Left ventricle myocardium inferior (tissue), 1 donor: ENCODE measurements at regions not wholly inside any gene's neighbourhood (a gene's known extent, or its start where the extent isn't known, plus 50 kb on each side); places are given as distances from the start of the nearest gene placed in this dataset.

ENCODE experiments used
- DNase-seq: peaks from one replicate; pipeline ENCODE4 v3.0.0-alpha.2; 2020
- H3K27ac ChIP-seq: fragments of 200-600 bp; replicated peaks from 2 replicates; pipeline ENCODE4 v1.8.0; 2021
- H3K27me3 ChIP-seq: fragments of 200-600 bp; 2 replicates; pipeline ENCODE4 v1.8.0; 2021; ENCODE audit warnings: low read depth
- H3K36me3 ChIP-seq: fragments of 200-600 bp; 2 replicates; pipeline ENCODE4 v1.8.0; 2021
- H3K4me1 ChIP-seq: fragments of 200-600 bp; 2 replicates; pipeline ENCODE4 v1.8.0; 2021
- H3K4me3 ChIP-seq: fragments of 200-600 bp; 2 replicates; pipeline ENCODE4 v1.8.0; 2021; ENCODE audit warnings: mild to moderate bottlenecking, moderate library complexity
- H3K9me3 ChIP-seq: fragments of 200-600 bp; replicated peaks from 2 replicates; pipeline ENCODE4 v1.8.0; 2021
- CTCF ChIP-seq: fragments of 200-600 bp; IDR thresholded peaks from 2 replicates; pipeline ENCODE4 v1.8.0; 2021; ENCODE audit warnings: antibody characterized with exemption, mild to moderate bottlenecking, borderline replicate concordance
- intact Hi-C: fragments of 100-400 bp; cut with micrococcal nuclease; formaldehyde crosslinking; loops from one replicate; pipeline ENCODE4 v1.11.0; 2022
- donor health status: DM: no; HTN: yes; CAD: no; lungs with severe emphysema.

- Histone ChIP-seq H3K9me3 (peaks cover 26% of the 10 kb centered on the region), H3K27me3 (no peaks in the 10 kb centered on the region), H3K36me3 (no peaks in the 10 kb centered on the region), H3K27ac (no peak overlapping the region), H3K4me3 (no peak overlapping the region), H3K4me1 (no peaks in the 10 kb centered on the region)
- no peak for DNase-seq
- TF ChIP-seq CTCF, result no peak
- intact Hi-C loops, result no loop called here
Measured at GRCh38 chr2:151120011-151120410, 141.7 kb downstream of the RBM43 start.

GRCh38 chr2:151119374-151119773 is 142.3 kb downstream of the RBM43 start:
- no peak overlapping the region for H3K27ac ChIP-seq
- H3K4me3 ChIP-seq, result no peak overlapping the region
- H3K4me1 ChIP-seq, result no peaks in the 10 kb centered on the region
- DNase-seq, result no peak
- H3K27me3 ChIP-seq, result no peaks in the 10 kb centered on the region
- no peak for TF ChIP-seq CTCF
- peaks cover 21% of the 10 kb centered on the region for H3K9me3 ChIP-seq
- intact Hi-C loops, result no loop called here
- no peaks in the 10 kb centered on the region for H3K36me3 ChIP-seq

GRCh38 chr2:151118269-151118668 is 143.4 kb downstream of the RBM43 start:
- Histone ChIP-seq H3K27ac (no peak overlapping the region), H3K9me3 (peaks cover 20% of the 10 kb centered on the region), H3K27me3 (no peaks in the 10 kb centered on the region), H3K4me1 (no peaks in the 10 kb centered on the region), H3K36me3 (no peaks in the 10 kb centered on the region), H3K4me3 (no peak overlapping the region)
- no peak for TF ChIP-seq CTCF
- intact Hi-C loops, result no loop called here
- DNase-seq, result no peak

- DNase-seq, result no peak
Measured at GRCh38 chr2:151114874-151115273, 146.8 kb downstream of the RBM43 start.

GRCh38 chr2:151113318-151113717 is 148.3 kb downstream of the RBM43 start:
- TF ChIP-seq CTCF, result no peak
- Histone ChIP-seq H3K27me3 (no peaks in the 10 kb centered on the region), H3K4me1 (no peaks in the 10 kb centered on the region), H3K27ac (no peak overlapping the region), H3K9me3 (peaks cover 23% of the 10 kb centered on the region), H3K4me3 (no peak overlapping the region), H3K36me3 (no peaks in the 10 kb centered on the region)
- intact Hi-C loops, result no loop called here
- DNase-seq, result no peak

More at GRCh38 chr2:151114874-151115273, 146.8 kb downstream of the RBM43 start:
- no peaks in the 10 kb centered on the region for H3K36me3 ChIP-seq
- no peaks in the 10 kb centered on the region for H3K4me1 ChIP-seq
- H3K4me3 ChIP-seq, result no peak overlapping the region
- no peaks in the 10 kb centered on the region for H3K27me3 ChIP-seq
- no peak for TF ChIP-seq CTCF
- intact Hi-C loops, result no loop called here
- H3K27ac ChIP-seq, result no peak overlapping the region
- peaks cover 20% of the 10 kb centered on the region for H3K9me3 ChIP-seq
